KMS-11 (cell line): ENCODE measurements at regions not wholly inside any gene's neighbourhood (a gene's known extent, or its start where the extent isn't known, plus 50 kb on each side); places are given as distances from the start of the nearest gene placed in this dataset.
"Not testable (repeated sequence)": the region's sequence is repeated elsewhere in the genome, so short reads cannot be mapped to it uniquely, and the experiment has no call there.

Source experiments
- H2AFZ ChIP-seq: fragments of 200-600 bp; sonication (generic); 2 replicates; pipeline ENCODE4 v1.6.1; 2016; ENCODE audit warnings: antibody characterized with exemption, mixed run types, low read depth
- H3K27ac ChIP-seq: fragments of 200-600 bp; sonication (generic); 2 replicates; pipeline ENCODE4 v1.6.1; 2016; ENCODE audit warnings: mild to moderate bottlenecking, mixed run types
- H3K27me3 ChIP-seq: fragments of 200-600 bp; sonication (generic); 2 replicates; pipeline ENCODE4 v1.6.1; 2017; ENCODE audit warnings: mild to moderate bottlenecking, low read depth, mixed run types, moderate library complexity; ENCODE audit not compliant: insufficient read depth
- H3K36me3 ChIP-seq: fragments of 200-600 bp; sonication (generic); 2 replicates; pipeline ENCODE4 v1.6.1; 2017; ENCODE audit warnings: mild to moderate bottlenecking, mixed run types; ENCODE audit not compliant: insufficient read depth
- H3K4me1 ChIP-seq: fragments of 200-600 bp; sonication (generic); 2 replicates; pipeline ENCODE4 v1.6.1; 2016; ENCODE audit warnings: mild to moderate bottlenecking, low read depth, mixed run types; ENCODE audit not compliant: poor library complexity, severe bottlenecking
- H3K4me2 ChIP-seq: fragments of 200-600 bp; sonication (generic); 2 replicates; pipeline ENCODE4 v1.7.0; 2016; ENCODE audit warnings: mild to moderate bottlenecking, mixed run types
- H3K4me3 ChIP-seq: fragments of 200-600 bp; sonication (generic); IDR thresholded peaks from 2 replicates; pipeline ENCODE4 v1.6.1; 2017; ENCODE audit warnings: low read depth, low read length, mixed read lengths; ENCODE audit not compliant: insufficient read depth
- H3K79me2 ChIP-seq: fragments of 200-600 bp; sonication (generic); 2 replicates; pipeline ENCODE4 v1.6.1; 2016; ENCODE audit warnings: low read depth, mixed run types; ENCODE audit not compliant: insufficient read depth
- H3K9ac ChIP-seq: fragments of 200-600 bp; sonication (generic); 2 replicates; pipeline ENCODE4 v1.6.1; 2016; ENCODE audit warnings: mild to moderate bottlenecking, mixed run types
- H4K20me1 ChIP-seq: fragments of 200-600 bp; sonication (generic); 2 replicates; pipeline ENCODE4 v1.6.1; 2016; ENCODE audit warnings: mild to moderate bottlenecking, mixed run types; ENCODE audit not compliant: insufficient read depth
- TF ChIP-seq, protein P1 (sequence below): fragments of 200-600 bp; sonication (generic); conservative IDR thresholded peaks from 2 replicates; pipeline ENCODE4 v1.6.1; 2017; ENCODE audit warnings: low read depth, mild to moderate bottlenecking, antibody characterized with exemption, low read length, moderate library complexity, mixed read lengths

DNA sequence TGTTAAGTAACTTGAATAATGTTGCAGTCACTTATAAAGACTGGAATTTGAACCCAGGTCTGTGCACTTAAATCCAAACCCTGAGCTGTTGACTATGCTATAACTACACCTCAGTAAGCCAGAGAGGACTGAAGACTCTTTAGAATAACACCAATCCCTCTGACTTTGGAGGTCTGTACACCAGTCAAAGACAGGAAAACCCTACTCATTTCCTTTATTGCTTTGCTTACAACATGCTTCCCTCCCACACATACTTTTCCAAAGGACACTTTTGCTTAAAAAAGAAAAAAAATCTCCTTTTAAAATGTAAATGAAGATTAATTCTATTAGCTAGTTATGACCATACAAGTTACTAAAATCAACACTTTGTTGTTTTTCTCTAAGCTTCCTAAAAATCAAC is 184.7 kb upstream of the KCTD7 start:
- TF ChIP-seq, protein P1, sequence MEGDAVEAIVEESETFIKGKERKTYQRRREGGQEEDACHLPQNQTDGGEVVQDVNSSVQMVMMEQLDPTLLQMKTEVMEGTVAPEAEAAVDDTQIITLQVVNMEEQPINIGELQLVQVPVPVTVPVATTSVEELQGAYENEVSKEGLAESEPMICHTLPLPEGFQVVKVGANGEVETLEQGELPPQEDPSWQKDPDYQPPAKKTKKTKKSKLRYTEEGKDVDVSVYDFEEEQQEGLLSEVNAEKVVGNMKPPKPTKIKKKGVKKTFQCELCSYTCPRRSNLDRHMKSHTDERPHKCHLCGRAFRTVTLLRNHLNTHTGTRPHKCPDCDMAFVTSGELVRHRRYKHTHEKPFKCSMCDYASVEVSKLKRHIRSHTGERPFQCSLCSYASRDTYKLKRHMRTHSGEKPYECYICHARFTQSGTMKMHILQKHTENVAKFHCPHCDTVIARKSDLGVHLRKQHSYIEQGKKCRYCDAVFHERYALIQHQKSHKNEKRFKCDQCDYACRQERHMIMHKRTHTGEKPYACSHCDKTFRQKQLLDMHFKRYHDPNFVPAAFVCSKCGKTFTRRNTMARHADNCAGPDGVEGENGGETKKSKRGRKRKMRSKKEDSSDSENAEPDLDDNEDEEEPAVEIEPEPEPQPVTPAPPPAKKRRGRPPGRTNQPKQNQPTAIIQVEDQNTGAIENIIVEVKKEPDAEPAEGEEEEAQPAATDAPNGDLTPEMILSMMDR, result no peak
- Histone ChIP-seq H3K9ac (no peak overlapping the region), H3K79me2 (no peaks in the 10 kb centered on the region), H3K36me3 (no peaks in the 10 kb centered on the region), H3K27ac (no peak overlapping the region), H3K4me2 (no peak overlapping the region), H3K27me3 (no peaks in the 10 kb centered on the region), H3K4me3 (no peak overlapping the region), H2AFZ (no peak overlapping the region), H4K20me1 (no peaks in the 10 kb centered on the region), H3K4me1 (no peaks in the 10 kb centered on the region)

DNA sequence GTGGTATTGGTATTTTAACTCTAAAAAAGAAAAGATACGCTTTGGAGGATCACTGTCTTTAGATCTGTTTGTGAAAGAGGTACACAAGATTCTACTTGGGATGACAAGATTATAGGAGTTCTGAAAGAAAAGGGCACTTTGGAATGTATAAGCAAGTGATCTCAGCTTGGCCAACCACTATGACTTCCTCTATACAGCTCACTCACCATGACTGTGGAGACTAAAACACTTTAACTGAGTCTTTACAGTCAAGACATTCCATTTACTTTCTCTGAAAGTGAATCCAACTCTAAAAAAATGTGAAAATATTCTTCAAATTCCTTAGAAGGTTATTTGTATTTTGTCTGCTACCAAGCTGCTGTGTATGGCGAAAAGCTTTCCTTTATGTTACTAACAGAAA is 181.7 kb upstream of the KCTD7 start:
- not testable (repeated sequence) for H3K27me3 ChIP-seq, H3K4me2 ChIP-seq, H2AFZ ChIP-seq, H3K36me3 ChIP-seq, H3K4me3 ChIP-seq, H3K4me1 ChIP-seq, H3K9ac ChIP-seq, H4K20me1 ChIP-seq, H3K79me2 ChIP-seq, H3K27ac ChIP-seq

DNA sequence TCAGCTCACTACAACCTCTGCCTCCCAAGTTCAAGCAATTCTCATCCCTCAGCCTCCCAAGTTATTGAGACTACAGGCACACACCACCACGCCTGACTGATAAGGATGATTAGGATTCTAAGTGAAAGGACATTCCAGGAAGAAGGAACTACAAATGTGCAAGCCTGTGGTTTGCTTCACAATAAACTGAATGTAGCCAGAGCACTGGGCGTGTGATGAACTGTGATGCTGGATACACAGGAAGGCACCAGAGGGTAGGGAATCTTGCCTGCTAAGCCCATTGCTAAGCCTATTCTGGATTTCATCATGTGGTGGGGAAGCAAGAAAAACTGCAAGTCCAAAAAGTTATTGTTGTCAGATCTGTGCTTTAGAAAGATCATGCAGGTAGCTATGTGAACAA is 177.9 kb upstream of the KCTD7 start:
- not testable (repeated sequence) for H3K4me3 ChIP-seq

DNA sequence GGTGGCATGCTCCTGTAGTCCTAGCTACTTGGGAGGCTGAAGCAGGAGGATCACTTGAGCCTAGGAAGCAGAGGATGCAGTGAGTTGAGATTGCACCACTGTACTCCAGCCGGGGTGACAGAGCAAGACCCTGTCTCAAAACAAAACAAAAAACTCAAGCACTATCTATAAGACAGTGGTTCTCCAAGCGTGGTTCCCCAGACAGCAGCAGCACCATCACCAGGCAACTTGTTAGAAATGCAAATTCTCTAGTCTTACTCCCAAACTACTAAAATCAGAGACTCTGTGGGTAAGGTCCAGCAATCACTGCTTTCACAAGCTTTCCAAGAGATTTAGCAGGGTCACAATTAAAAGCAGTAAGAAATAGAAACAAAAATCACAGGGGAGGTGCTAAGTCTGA is 177.0 kb upstream of the KCTD7 start:
- not testable (repeated sequence) for H3K36me3 ChIP-seq, H3K27me3 ChIP-seq, H3K4me3 ChIP-seq, H2AFZ ChIP-seq, H3K4me1 ChIP-seq, H3K4me2 ChIP-seq, H3K9ac ChIP-seq, H3K79me2 ChIP-seq, H3K27ac ChIP-seq, H4K20me1 ChIP-seq

More for the DNA sequence above, 177.9 kb upstream of the KCTD7 start:
- H4K20me1 ChIP-seq, H3K4me1 ChIP-seq, H3K27ac ChIP-seq, H3K4me2 ChIP-seq, H3K9ac ChIP-seq, H2AFZ ChIP-seq, H3K36me3 ChIP-seq, H3K79me2 ChIP-seq, H3K27me3 ChIP-seq: not testable (repeated sequence)

DNA sequence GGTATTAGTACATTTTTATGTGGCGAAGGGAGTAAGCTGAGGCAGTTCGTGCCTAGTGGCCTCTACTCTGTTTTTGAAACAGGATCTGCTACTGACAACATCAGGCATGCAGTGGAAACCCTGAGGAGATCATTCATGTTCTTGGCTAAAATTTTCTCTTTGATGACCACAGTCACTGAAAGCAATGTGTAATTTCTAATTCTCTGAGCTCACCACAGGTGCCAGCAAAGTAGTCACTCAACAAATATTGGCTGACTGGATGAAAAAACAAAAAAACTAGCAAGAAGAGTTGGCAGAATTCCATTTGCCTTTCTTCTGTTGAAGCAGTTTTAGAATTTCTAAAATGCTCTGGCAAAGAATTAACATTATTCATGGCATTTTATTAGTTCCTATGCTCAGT is 176.5 kb upstream of the KCTD7 start:
- Histone ChIP-seq H4K20me1 (no peaks in the 10 kb centered on the region), H3K27me3 (no peaks in the 10 kb centered on the region), H3K4me3 (no peak overlapping the region), H3K27ac (no peak overlapping the region), H3K9ac (no peak overlapping the region), H2AFZ (no peak overlapping the region), H3K4me1 (no peaks in the 10 kb centered on the region), H3K79me2 (no peaks in the 10 kb centered on the region), H3K36me3 (no peaks in the 10 kb centered on the region), H3K4me2 (no peak overlapping the region)
- TF ChIP-seq, protein P1, result no peak

DNA sequence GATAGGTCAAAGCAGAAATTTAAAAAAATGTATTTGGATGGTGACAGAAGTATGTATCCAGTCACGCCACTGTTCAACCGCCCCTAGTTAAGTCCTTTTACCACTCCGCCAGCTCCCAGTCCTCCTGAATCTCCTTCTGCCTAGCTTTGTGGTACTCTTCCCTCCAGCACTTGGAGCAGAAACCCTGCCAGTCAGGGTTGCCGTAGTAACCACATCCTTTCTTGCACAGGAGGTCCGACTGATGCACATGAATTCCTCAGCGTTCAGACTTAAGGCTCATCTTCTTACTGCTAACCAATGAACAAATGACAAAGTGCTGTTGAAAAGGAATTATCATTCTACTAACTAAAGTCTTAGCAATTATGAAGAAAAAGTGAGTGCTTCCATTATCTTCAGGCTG is 175.3 kb upstream of the KCTD7 start:
- Histone ChIP-seq H3K4me1 (no peaks in the 10 kb centered on the region), H2AFZ (no peak overlapping the region), H3K4me2 (no peak overlapping the region), H4K20me1 (no peaks in the 10 kb centered on the region), H3K36me3 (no peaks in the 10 kb centered on the region), H3K27me3 (no peaks in the 10 kb centered on the region), H3K27ac (no peak overlapping the region), H3K4me3 (no peak overlapping the region), H3K9ac (no peak overlapping the region), H3K79me2 (no peaks in the 10 kb centered on the region)
- TF ChIP-seq, protein P1, result no peak
